HEK293 (cell line): ENCODE measurements at regions not wholly inside any gene's neighbourhood (a gene's known extent, or its start where the extent isn't known, plus 50 kb on each side); places are given as distances from the start of the nearest gene placed in this dataset.

ENCODE experiments used
- CTCF ChIA-PET: fragments of 350-600 bp; formaldehyde crosslinking; extraction: SDS; loops from one replicate; lab custom pipeline; 2021; ENCODE audit warnings: antibody characterized with exemption; lab: Yijun Ruan, JAX
- POLR2A ChIA-PET: fragments of 300-600 bp; formaldehyde crosslinking; extraction: SDS; loops from one replicate; lab custom pipeline; 2020; ENCODE audit warnings: antibody characterized with exemption, inconsistent platforms; lab: Yijun Ruan, JAX
- H3K27ac ChIP-seq: fragments of 200-500 bp; sonication (Bioruptor generic); 2 replicates; pipeline ENCODE4 v1.5.1; 2014; ENCODE audit warnings: low read depth, low read length, control low read depth, inconsistent platforms; ENCODE audit errors: extremely low read depth
- H3K36me3 ChIP-seq, 2 experiments: fragments of 200-500 bp in 1 of 2; sonication (Bioruptor generic) in 1 of 2; 1 replicate in 1 of 2; 2 replicates in 1 of 2; pipeline ENCODE4 v1.5.1; 2014 to 2017; ENCODE audit warnings: inconsistent platforms in 2 of 2, low read length in 2 of 2; ENCODE audit not compliant: control insufficient read depth in 2 of 2, insufficient read depth in 1 of 2
- H3K4me1 ChIP-seq: fragments of 200-500 bp; sonication (Bioruptor generic); 2 replicates; pipeline ENCODE4 v1.5.1; 2014; ENCODE audit warnings: mild to moderate bottlenecking, low read length, inconsistent platforms; ENCODE audit not compliant: control insufficient read depth, insufficient read depth
- H3K4me3 ChIP-seq: 2 replicates; pipeline ENCODE4 v1.5.1; 2011; ENCODE audit warnings: low read depth, mild to moderate bottlenecking, control low read depth, low read length, moderate library complexity
- H3K9me3 ChIP-seq: fragments of 200-500 bp; sonication (Bioruptor generic); 2 replicates; pipeline ENCODE4 v1.5.1; 2014; ENCODE audit warnings: low read depth, low read length, inconsistent platforms; ENCODE audit not compliant: control insufficient read depth, insufficient read depth
- ATF2 ChIP-seq: fragments of 450-650 bp; formaldehyde crosslinking; IDR thresholded peaks from 2 replicates; pipeline ENCODE4 v1.5.1; 2016; ENCODE audit warnings: missing biosample characterization, missing genetic modification characterization, low read depth
- FEZF1 ChIP-seq: fragments of 450-650 bp; formaldehyde crosslinking; IDR thresholded peaks from 2 replicates; pipeline ENCODE4 v1.5.1; 2016; ENCODE audit warnings: missing biosample characterization, missing genetic modification characterization
- GLIS1 ChIP-seq: fragments of 450-650 bp; formaldehyde crosslinking; IDR thresholded peaks from 2 replicates; pipeline ENCODE4 v1.5.1; 2016; ENCODE audit warnings: missing biosample characterization, missing genetic modification characterization
- IKZF3 ChIP-seq: fragments of 450-650 bp; IDR thresholded peaks from 2 replicates; pipeline ENCODE4 v1.5.0; 2018; ENCODE audit warnings: missing biosample characterization, mild to moderate bottlenecking, missing genetic modification characterization, moderate library complexity
- MZF1 ChIP-seq: fragments of 450-650 bp; formaldehyde crosslinking; IDR thresholded peaks from 2 replicates; pipeline ENCODE4 v1.5.1; 2017; ENCODE audit warnings: missing biosample characterization, missing genetic modification characterization, borderline replicate concordance
- RBAK ChIP-seq: fragments of 450-650 bp; formaldehyde crosslinking; IDR thresholded peaks from 2 replicates; pipeline ENCODE4 v1.5.1; 2016; ENCODE audit warnings: missing biosample characterization, missing genetic modification characterization
- REPIN1 ChIP-seq: fragments of 450-650 bp; formaldehyde crosslinking; IDR thresholded peaks from 2 replicates; pipeline ENCODE4 v1.5.1; 2017; ENCODE audit warnings: missing biosample characterization, missing genetic modification characterization, low read depth
- ZNF10 ChIP-seq: fragments of 450-650 bp; formaldehyde crosslinking; IDR thresholded peaks from 2 replicates; pipeline ENCODE4 v1.5.1; 2017; ENCODE audit warnings: missing biosample characterization, missing genetic modification characterization
- ZNF133 ChIP-seq: fragments of 450-650 bp; formaldehyde crosslinking; IDR thresholded peaks from 2 replicates; pipeline ENCODE4 v1.5.1; 2016; ENCODE audit warnings: missing biosample characterization, missing genetic modification characterization
- ZNF175 ChIP-seq: fragments of 450-650 bp; formaldehyde crosslinking; IDR thresholded peaks from 2 replicates; pipeline ENCODE4 v1.5.1; 2016; ENCODE audit warnings: missing biosample characterization, missing genetic modification characterization
- ZNF211 ChIP-seq: fragments of 450-650 bp; formaldehyde crosslinking; IDR thresholded peaks from 2 replicates; pipeline ENCODE4 v1.5.1; 2016; ENCODE audit warnings: low read depth, missing biosample characterization, missing genetic modification characterization
- ZNF24 ChIP-seq: fragments of 450-650 bp; formaldehyde crosslinking; IDR thresholded peaks from 2 replicates; pipeline ENCODE4 v1.5.1; 2016; ENCODE audit warnings: missing biosample characterization, missing genetic modification characterization
- ZNF292 ChIP-seq: fragments of 450-650 bp; formaldehyde crosslinking; IDR thresholded peaks from 2 replicates; pipeline ENCODE4 v1.5.1; 2016; ENCODE audit warnings: low read depth, missing biosample characterization, missing genetic modification characterization, borderline replicate concordance
- ZNF391 ChIP-seq: fragments of 450-650 bp; formaldehyde crosslinking; IDR thresholded peaks from 2 replicates; pipeline ENCODE4 v1.5.1; 2016; ENCODE audit warnings: low read depth, missing biosample characterization, missing genetic modification characterization, borderline replicate concordance
- ZNF404 ChIP-seq: fragments of 450-650 bp; formaldehyde crosslinking; IDR thresholded peaks from 2 replicates; pipeline ENCODE4 v1.5.1; 2017; ENCODE audit warnings: missing biosample characterization, missing genetic modification characterization
- ZNF473 ChIP-seq: fragments of 450-650 bp; formaldehyde crosslinking; IDR thresholded peaks from 2 replicates; pipeline ENCODE4 v1.5.1; 2017; ENCODE audit warnings: missing biosample characterization, missing genetic modification characterization
- ZNF501 ChIP-seq: fragments of 450-650 bp; formaldehyde crosslinking; IDR thresholded peaks from 2 replicates; pipeline ENCODE4 v1.5.1; 2016; ENCODE audit warnings: missing biosample characterization, missing genetic modification characterization
- ZNF560 ChIP-seq: fragments of 450-650 bp; formaldehyde crosslinking; IDR thresholded peaks from 2 replicates; pipeline ENCODE4 v1.5.1; 2017; ENCODE audit warnings: missing biosample characterization, missing genetic modification characterization, borderline replicate concordance
- ZNF624 ChIP-seq: fragments of 450-650 bp; formaldehyde crosslinking; IDR thresholded peaks from 2 replicates; pipeline ENCODE4 v1.5.1; 2017; ENCODE audit warnings: missing biosample characterization, missing genetic modification characterization
- ZNF639 ChIP-seq: fragments of 450-650 bp; formaldehyde crosslinking; IDR thresholded peaks from 2 replicates; pipeline ENCODE4 v1.5.1; 2016; ENCODE audit warnings: missing biosample characterization, missing genetic modification characterization
- ZNF670 ChIP-seq: fragments of 450-650 bp; formaldehyde crosslinking; IDR thresholded peaks from 2 replicates; pipeline ENCODE4 v1.5.1; 2016; ENCODE audit warnings: missing biosample characterization, missing genetic modification characterization, low read depth
- ZNF692 ChIP-seq: fragments of 450-650 bp; formaldehyde crosslinking; IDR thresholded peaks from 2 replicates; pipeline ENCODE4 v1.5.1; 2016; ENCODE audit warnings: missing biosample characterization, missing genetic modification characterization
- ZSCAN16 ChIP-seq: fragments of 450-650 bp; formaldehyde crosslinking; IDR thresholded peaks from 2 replicates; pipeline ENCODE4 v1.5.1; 2016; ENCODE audit warnings: missing biosample characterization, missing genetic modification characterization
- ZXDB ChIP-seq: fragments of 450-650 bp; formaldehyde crosslinking; IDR thresholded peaks from 2 replicates; pipeline ENCODE4 v1.5.1; 2016; ENCODE audit warnings: missing biosample characterization, missing genetic modification characterization
- TF ChIP-seq, protein P1 (sequence below): fragments of 450-650 bp; formaldehyde crosslinking; IDR thresholded peaks from 2 replicates; pipeline ENCODE4 v1.5.1; 2017; ENCODE audit warnings: missing biosample characterization, missing genetic modification characterization

GRCh38 chr4:117640836-117641235 lies 393.4 kb upstream of the NDST3 start:
- Histone ChIP-seq H3K9me3 (no peaks in the 10 kb centered on the region), H3K4me1 (no peaks in the 10 kb centered on the region), H3K4me3 (no peak overlapping the region), H3K36me3 (no peaks in the 10 kb centered on the region), H3K27ac (no peak overlapping the region)
- TF ChIP-seq ZNF391 = no peak
- TF ChIP-seq ZNF175 = no peak
- TF ChIP-seq ZNF211 (tag by site-specific recombination) = no peak
- TF ChIP-seq ATF2 (tag by site-specific recombination) = no peak
- no peak for TF ChIP-seq ZNF10 (tag by site-specific recombination)
- no peak for TF ChIP-seq ZNF24 (tag by site-specific recombination)
- ChIA-PET CTCF (no interaction called here), POLR2A (no interaction called here)

DNA sequence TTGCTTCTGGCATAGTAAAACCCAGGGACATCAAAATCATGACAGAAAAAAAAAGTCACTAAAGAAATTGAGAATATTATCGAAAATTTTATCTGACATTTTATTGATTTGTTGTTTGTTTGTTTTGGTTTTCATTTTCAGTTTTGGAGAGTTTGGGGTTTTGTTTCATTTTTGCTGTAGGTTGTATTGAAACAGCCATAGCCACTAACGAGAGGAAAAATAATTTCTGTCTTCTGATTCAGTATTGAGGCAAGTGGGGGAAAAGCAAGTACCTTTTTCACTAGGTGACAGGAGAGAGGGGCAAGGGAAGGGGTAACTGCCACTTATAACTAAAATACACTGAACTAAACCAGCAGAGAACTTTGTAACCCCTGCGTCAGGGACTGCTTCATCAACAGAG lies 392.8 kb upstream of the NDST3 start:
- POLR2A ChIA-PET = no interaction called here
- H3K4me3 ChIP-seq = no peak overlapping the region
- H3K36me3 ChIP-seq = no peaks in the 10 kb centered on the region
- CTCF ChIA-PET = no interaction called here
- no peaks in the 10 kb centered on the region for H3K4me1 ChIP-seq
- H3K27ac ChIP-seq = no peak overlapping the region
- no peaks in the 10 kb centered on the region for H3K9me3 ChIP-seq
- TF ChIP-seq ZNF639 (tag by site-specific recombination) (no peak), ZNF692 (tag by site-specific recombination) (no peak), GLIS1 (tag by site-specific recombination) (no peak), ZNF670 (tag by site-specific recombination) (no peak), ZNF501 (tag by site-specific recombination) (no peak), ZNF560 (tag by site-specific recombination) (no peak), MZF1 (tag by site-specific recombination) (no peak), ZSCAN16 (tag by site-specific recombination) (no peak), ZNF404 (tag by site-specific recombination) (no peak), REPIN1 (tag by site-specific recombination) (no peak), ZNF624 (tag by site-specific recombination) (no peak), ZXDB (no peak), IKZF3 (tag by site-specific recombination) (no peak), ZNF292 (no peak), RBAK (tag by site-specific recombination) (no peak), ZNF473 (tag by site-specific recombination) (no peak), FEZF1 (tag by site-specific recombination) (no peak), ZNF133 (tag by site-specific recombination) (no peak)
- TF ChIP-seq, protein P1, sequence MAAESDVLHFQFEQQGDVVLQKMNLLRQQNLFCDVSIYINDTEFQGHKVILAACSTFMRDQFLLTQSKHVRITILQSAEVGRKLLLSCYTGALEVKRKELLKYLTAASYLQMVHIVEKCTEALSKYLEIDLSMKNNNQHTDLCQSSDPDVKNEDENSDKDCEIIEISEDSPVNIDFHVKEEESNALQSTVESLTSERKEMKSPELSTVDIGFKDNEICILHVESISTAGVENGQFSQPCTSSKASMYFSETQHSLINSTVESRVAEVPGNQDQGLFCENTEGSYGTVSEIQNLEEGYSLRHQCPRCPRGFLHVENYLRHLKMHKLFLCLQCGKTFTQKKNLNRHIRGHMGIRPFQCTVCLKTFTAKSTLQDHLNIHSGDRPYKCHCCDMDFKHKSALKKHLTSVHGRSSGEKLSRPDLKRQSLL = no peak
